ENCODE measurements at regions not wholly inside any gene's neighbourhood (a gene's known extent, or its start where the extent isn't known, plus 50 kb on each side); places are given as distances from the start of the nearest gene placed in this dataset.

DNA sequence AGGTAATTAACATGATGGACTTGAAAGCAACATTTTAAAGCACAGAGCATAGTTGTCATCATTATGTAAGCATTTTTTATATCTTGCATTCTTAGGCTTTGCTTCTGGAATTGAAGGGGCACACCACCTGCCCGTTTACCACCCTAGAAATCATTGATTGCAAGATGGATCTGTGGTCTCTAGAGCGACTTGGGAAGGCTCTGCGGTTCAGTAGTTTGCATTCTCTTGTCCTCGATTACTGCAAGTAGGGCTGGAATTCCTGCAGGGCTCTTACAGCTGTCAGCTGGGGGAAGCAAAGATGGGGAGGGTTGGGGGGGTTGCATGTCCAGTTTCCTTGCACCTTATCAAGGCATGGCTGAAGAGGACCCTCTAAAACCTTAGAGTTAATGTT lies 56.7 kb upstream of the RNF7 start:
- Histone ChIP-seq H3K27ac (ENCODE audit: low read depth in 1 of 2, low read length in 2 of 2) (no peak overlapping the region), H3K4me1 (ENCODE audit: insufficient read depth, low read length) (peaks cover 13% of the 10 kb centered on the region), H3K4me3 (ENCODE audit: low read length) (no peak overlapping the region), H3K9me3 (ENCODE audit: control insufficient read depth in 1 of 2, insufficient read depth in 1 of 2, low read length in 2 of 2) (no peaks in the 10 kb centered on the region), H3K36me3 (ENCODE audit: insufficient read depth, low read length) (no peaks in the 10 kb centered on the region), H3K27me3 (ENCODE audit: control insufficient read depth in 1 of 2, insufficient read depth in 2 of 2, low read length in 2 of 2) (no peaks in the 10 kb centered on the region)
- no peaks in the 10 kb centered on the region for H3K9me3 Mint-ChIP-seq
- intact Hi-C loops (cut with DNase I, micrococcal nuclease) = no loop called here
- POLR2A ChIA-PET = no interaction called here
- peaks cover 26% of the 10 kb centered on the region for H3K4me1 Mint-ChIP-seq (ENCODE audit: low read depth)
- no peak overlapping the region for H3K4me3 Mint-ChIP-seq
- H3K27ac Mint-ChIP-seq = no peak overlapping the region
- no peaks in the 10 kb centered on the region for H3K36me3 Mint-ChIP-seq (ENCODE audit: low read depth)
- DNase-seq (no peak), ATAC-seq (ENCODE audit: poor library complexity) (no peak)
- no peaks in the 10 kb centered on the region for H3K27me3 Mint-ChIP-seq
- TF ChIP-seq, protein P1, sequence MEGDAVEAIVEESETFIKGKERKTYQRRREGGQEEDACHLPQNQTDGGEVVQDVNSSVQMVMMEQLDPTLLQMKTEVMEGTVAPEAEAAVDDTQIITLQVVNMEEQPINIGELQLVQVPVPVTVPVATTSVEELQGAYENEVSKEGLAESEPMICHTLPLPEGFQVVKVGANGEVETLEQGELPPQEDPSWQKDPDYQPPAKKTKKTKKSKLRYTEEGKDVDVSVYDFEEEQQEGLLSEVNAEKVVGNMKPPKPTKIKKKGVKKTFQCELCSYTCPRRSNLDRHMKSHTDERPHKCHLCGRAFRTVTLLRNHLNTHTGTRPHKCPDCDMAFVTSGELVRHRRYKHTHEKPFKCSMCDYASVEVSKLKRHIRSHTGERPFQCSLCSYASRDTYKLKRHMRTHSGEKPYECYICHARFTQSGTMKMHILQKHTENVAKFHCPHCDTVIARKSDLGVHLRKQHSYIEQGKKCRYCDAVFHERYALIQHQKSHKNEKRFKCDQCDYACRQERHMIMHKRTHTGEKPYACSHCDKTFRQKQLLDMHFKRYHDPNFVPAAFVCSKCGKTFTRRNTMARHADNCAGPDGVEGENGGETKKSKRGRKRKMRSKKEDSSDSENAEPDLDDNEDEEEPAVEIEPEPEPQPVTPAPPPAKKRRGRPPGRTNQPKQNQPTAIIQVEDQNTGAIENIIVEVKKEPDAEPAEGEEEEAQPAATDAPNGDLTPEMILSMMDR (IDR thresholded peaks at IDR 0.05) = no peak
- CTCF ChIA-PET = no interaction called here

- Mint-ChIP-seq H3K4me3 (no peak overlapping the region), H3K9me3 (no peaks in the 10 kb centered on the region), H3K27me3 (no peaks in the 10 kb centered on the region), H3K4me1 (ENCODE audit: low read depth) (peaks cover 31% of the 10 kb centered on the region), H3K36me3 (ENCODE audit: low read depth) (no peaks in the 10 kb centered on the region), H3K27ac (no peak overlapping the region)
- POLR2A ChIA-PET = no interaction called here
- ATAC-seq (ENCODE audit: poor library complexity) (no peak), DNase-seq (no peak)
- TF ChIP-seq, protein P1 (IDR thresholded peaks at IDR 0.05) = no peak
- CTCF ChIA-PET = no interaction called here
- Histone ChIP-seq H3K27me3 (ENCODE audit: control insufficient read depth in 1 of 2, insufficient read depth in 2 of 2, low read length in 2 of 2) (no peaks in the 10 kb centered on the region), H3K4me3 (ENCODE audit: low read length) (no peak overlapping the region), H3K9me3 (ENCODE audit: control insufficient read depth in 1 of 2, insufficient read depth in 1 of 2, low read length in 2 of 2) (no peaks in the 10 kb centered on the region), H3K27ac (ENCODE audit: low read depth in 1 of 2, low read length in 2 of 2) (no peak overlapping the region), H3K36me3 (ENCODE audit: insufficient read depth, low read length) (no peaks in the 10 kb centered on the region), H3K4me1 (ENCODE audit: insufficient read depth, low read length) (peaks cover 18% of the 10 kb centered on the region)
- intact Hi-C loops (cut with DNase I, micrococcal nuclease) = no loop called here
These were observed 56.1 kb upstream of the RNF7 start for GRCh38 chr3:141682007-141682406.

DNA sequence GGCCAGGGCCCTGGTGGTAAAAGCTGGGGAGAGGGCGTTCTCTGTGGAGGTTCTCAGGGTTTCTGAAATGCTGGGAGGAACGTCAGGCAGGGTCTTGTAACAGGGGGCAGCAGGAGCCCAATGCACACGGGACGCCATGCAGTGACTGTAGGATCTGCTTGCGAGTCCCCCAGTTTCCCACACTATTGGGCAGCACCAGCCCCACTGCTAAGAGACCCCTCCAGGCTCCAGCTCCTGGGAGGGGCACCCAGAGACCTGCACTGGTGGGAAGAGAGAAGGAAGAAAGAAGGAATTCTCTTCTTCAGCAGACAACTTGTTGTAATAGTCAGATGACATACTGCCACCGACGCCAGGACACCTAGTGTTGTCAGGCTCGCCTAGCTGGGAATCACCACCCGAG lies 55.2 kb upstream of the RNF7 start:
- no peak overlapping the region for H3K4me3 ChIP-seq (ENCODE audit: low read length)
- peaks cover 21% of the 10 kb centered on the region for H3K4me1 ChIP-seq (ENCODE audit: insufficient read depth, low read length)
- H3K27me3 ChIP-seq (ENCODE audit: control insufficient read depth in 1 of 2, insufficient read depth in 2 of 2, low read length in 2 of 2) = no peaks in the 10 kb centered on the region
- no peak for DNase-seq
- H3K36me3 ChIP-seq (ENCODE audit: insufficient read depth, low read length) = no peaks in the 10 kb centered on the region
- ChIA-PET POLR2A (no interaction called here), CTCF (no interaction called here)
- H3K9me3 Mint-ChIP-seq = no peaks in the 10 kb centered on the region
- H3K36me3 Mint-ChIP-seq (ENCODE audit: low read depth) = no peaks in the 10 kb centered on the region
- TF ChIP-seq, protein P1 (IDR thresholded peaks at IDR 0.05) = no peak
- H3K27me3 Mint-ChIP-seq = no peaks in the 10 kb centered on the region
- no peak overlapping the region for H3K4me3 Mint-ChIP-seq
- no peak for ATAC-seq (ENCODE audit: poor library complexity)
- H3K27ac ChIP-seq (ENCODE audit: low read depth in 1 of 2, low read length in 2 of 2) = no peak overlapping the region
- intact Hi-C loops (cut with DNase I, micrococcal nuclease) = no loop called here
- H3K4me1 Mint-ChIP-seq (ENCODE audit: low read depth) = peaks cover 33% of the 10 kb centered on the region
- no peaks in the 10 kb centered on the region for H3K9me3 ChIP-seq (ENCODE audit: control insufficient read depth in 1 of 2, insufficient read depth in 1 of 2, low read length in 2 of 2)
- no peak overlapping the region for H3K27ac Mint-ChIP-seq

Measured in CD4-positive, alpha-beta T cell (primary cell).